NCI-H526 treated with DMSO at 0.1 percent for 48 hours (cell line): ENCODE measurements at regions not wholly inside any gene's neighbourhood (a gene's known extent, or its start where the extent isn't known, plus 50 kb on each side); places are given as distances from the start of the nearest gene placed in this dataset.

ENCODE experiments used
- DNase-seq: peaks from one replicate; lab custom pipeline; 2025; lab: John Stamatoyannopoulos, UW

DNA sequence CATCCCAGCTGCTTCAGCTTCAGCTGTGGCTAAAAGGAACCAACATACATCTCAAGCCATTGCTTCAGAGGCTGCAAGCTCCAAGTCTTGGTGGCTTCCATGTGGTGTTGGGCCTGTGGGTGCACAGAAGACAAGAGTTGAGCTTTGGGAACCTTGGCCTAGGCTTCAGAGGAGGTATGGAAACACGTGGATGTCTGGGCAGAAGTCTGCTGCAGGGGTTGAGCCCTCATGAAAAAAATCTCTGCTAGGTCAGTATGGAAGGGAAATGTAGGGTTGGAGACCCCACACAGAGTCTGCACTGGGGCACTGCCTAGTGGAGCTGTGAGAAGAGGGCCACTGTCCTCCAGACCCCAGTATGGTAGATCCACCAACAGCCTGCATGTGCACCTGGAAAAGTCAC, 279.3 kb downstream of the MZT1 start:
- no peak for DNase-seq

DNA sequence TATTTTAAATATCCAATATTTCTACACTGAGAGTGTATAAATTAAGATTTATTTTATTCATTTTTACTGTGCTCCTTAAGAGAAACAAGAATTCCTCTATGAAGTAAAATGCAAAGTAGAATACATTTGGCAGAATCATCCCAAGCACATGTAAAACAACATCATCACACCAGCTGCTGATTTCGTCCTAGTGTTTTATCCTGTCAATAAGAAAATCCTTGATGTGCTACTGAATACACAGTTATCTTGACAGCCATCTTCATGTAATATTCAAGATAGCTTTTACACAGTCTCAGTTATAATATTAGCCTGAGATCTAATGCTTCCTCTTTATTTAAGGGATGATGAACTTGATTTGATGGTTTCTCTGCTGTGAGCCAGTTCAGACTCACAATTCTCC, 282.4 kb downstream of the MZT1 start:
- no peak for DNase-seq

DNA sequence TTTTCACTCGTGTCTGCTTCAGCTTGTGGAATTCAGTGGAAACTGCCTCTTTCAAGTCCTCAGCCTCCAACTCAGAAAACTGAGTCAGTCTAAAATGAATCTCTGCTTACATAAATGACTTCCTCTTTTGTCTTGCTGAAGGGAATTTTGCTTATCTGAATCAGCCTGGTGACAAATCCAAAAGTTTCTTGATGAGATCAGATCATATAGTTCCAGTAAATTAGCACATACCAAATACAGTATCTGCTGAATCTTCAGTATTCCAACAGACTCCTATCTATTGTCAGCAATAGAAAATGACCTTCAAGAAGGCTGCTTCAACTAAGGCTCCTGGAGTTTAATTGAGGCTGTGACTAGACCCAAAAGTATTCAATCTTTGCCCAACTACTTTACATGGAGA, 290.0 kb downstream of the MZT1 start:
- DNase-seq: no peak

DNA sequence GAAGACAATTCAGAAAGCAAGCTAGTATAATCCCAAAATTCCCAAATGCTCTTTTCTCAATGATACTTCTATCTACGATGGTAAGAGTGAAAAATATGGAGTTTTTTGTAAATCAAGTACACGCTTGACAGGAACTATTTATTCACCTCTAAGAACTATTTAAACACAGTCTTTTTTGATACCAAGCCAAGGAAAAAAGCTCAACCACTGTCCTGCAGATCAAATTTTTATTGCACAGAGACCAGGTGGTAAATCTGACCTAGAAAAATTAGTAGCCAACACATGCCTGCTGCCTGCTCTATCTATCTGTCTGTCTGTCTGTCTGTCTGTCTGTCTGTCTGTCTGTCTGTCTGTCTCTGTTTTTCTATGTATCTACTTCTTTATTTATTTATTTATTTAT, 292.2 kb downstream of the MZT1 start:
- DNase-seq: no peak

DNA sequence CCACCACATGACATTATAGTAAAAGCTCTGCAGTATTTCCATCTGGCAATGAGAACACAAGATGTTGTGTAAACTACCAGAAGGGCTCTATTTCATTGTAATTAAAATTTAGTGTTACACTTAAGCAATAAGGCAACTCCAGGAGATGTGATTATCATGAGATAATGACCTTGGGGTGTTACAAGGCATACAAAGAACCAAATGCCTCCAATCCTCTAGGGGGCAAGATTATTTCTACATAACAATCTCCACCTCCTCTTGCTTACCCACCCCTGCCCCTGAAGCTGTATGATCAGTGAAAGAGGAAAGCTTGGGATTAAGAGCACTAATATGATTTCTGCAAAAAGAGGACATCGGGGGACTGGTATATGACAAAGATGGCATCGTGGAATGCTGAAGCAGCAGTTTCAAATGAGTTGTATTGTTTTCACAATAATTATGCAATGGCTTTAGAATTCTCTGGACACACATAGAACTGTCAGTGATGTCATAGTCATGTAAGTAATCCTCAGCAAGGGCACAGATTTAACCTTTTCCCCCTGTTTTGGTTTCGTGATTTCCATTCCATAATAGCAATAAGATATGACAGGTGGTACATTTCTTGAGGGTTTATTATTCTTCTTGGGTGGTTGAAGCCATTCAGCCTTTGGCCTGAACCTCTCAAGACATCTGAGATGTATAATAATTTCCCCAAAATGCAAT, 295.3 kb downstream of the MZT1 start:
- no peak for DNase-seq

DNA sequence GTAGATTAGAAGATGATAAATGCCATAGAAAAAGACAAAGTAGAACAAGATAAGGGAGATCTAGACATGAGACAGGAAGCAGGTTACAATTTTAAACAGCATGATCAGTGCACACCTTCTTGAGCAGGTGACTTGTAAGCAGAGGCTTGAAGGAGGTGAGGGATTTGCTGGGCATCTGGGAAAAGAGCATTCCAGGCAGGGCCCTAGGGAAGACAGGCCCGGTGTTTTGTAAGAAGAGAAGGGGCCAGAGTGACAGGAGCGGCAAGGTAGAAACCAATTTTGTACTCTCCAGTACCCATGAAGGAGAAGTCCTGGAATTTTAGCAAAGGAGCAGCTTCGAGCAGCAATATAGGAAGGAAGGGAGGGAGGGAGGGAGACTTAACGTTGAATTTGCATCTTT, 296.5 kb downstream of the MZT1 start:
- no peak for DNase-seq

DNA sequence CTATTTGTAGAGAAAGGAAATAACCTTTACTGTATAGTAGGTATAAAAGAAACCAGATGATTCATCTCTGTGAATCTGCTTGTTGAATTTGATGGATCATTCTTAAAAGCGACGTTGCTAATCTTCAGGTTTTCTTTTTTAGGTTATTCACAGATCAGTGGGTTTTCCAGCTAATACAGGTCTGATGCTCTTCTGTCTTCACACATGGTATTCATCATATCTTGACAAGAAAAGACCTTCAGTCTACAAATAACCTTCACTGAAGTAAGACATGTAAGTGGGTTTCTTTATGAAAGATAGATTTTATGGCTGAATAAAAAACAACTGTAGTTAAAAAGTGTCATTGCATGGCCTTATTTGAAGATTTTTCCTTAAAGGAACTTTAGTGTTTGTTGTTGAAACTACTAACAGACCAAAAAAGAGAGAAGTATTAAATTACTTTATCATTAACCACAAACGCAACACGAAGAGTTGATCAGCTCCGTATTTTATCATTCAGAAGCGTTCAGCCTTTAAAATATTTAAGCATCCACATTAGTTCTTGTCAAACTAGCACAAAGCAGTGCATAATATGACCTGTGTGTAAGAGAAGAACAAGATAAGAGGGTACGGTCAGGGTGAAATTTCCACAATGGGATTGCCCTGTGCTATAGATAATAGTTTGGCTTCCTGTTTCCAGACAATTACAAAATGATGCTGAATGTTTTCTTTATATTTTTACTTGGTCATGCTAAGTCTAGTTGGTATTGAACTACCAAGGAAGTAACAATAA, 299.5 kb downstream of the MZT1 start:
- DNase-seq: no peak

DNA sequence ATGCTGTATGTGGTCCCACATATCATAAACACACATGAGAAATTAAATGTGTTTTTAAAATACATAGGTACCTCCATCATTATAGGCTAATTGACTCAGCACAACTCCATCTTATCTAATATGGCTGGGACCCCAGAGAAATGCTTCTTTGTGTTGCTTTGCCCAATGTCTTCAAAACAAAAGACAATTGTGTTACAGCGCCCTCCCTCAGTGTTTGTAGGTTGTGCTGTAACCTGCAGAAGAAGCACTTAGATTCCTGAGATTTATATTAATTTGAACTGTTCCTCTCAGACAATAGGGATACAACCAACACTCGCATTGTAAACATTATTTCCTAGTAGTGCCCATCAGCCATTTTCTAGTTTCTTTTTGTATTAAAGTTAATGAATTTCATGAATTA, 303.4 kb downstream of the MZT1 start:
- no peak for DNase-seq

DNA sequence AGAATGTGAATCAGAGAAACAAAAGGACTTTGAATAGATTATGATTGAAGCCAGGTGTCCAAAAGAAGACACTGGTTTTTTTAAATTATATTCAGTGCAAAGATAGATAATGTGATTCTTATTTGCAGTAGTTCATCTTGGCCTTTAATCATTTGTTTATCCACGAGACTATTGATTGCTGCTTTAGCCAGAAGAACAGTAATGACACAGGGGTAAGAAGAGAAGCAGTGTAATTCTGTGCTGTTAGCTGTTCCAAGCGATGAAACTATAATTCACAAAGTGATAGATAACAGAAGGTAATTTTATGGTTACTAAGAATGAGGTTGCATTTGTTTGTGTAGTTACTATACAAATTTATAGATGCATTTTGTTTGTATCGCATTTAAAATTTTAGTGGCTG, 311.6 kb downstream of the MZT1 start:
- DNase-seq: no peak

DNA sequence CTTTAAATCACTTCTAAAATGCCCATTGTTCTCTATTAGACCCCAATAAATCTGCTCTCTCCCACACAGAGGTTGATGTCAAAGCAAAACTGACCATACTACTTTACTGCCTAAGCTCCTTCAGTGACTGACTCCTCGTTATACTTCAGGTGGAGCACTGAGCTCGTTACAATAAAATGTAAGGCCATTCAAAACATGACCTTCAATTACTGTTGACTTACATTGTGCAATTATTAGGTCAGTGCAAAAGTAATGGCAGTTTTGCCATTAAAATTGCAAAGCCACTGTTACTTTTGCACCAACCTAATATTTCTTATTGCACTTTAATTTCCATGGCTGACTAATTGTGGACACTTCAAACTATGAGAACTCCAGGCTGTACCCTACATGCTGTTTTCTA, 314.9 kb downstream of the MZT1 start:
- DNase-seq: no peak

DNA sequence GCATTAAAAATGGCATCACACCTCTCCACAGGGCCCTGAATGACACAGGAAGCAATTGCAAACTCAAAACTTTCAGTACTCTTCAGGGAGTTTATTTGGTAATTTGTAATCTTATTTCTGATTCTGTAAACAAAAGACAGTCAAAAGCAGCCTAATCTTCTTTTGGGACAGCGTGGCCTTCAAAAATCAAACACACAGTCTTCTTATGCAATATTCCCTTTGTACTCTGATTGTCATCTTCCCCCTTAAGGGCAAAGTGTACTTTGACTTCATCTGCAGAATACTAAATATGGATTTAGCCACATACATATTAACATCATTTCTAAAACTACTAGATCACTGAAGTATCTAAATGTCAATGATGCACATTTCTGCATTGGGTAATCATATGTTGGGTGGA, 322.0 kb downstream of the MZT1 start:
- no peak for DNase-seq

DNA sequence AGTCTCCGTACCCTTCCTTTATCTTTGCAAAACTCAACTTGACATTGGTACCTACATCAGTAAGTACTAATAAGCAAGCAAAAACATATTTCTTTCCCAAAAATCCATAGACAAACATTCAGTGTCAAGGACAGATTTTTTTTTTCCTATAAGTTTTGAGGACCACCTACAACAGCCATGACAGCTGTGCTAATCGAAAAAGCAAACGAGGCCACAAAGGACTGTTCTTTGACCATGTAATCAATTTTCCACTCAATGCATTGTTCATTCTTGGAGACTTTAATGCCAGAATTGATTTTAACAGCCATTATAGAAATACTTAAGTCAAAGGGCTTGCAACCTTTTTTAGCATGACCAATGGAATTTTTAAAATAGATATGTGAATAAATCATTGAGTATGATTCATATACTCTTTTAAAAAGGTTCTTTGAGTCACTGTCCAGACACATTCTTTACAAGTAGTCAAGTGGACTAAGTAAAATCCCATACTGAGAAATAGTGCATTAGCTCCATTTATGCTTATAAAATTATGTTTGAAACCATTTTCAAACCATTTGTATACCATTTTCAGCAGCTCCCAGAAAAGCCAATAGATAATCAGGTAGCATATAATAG, 323.9 kb downstream of the MZT1 start:
- DNase-seq: no peak

DNA sequence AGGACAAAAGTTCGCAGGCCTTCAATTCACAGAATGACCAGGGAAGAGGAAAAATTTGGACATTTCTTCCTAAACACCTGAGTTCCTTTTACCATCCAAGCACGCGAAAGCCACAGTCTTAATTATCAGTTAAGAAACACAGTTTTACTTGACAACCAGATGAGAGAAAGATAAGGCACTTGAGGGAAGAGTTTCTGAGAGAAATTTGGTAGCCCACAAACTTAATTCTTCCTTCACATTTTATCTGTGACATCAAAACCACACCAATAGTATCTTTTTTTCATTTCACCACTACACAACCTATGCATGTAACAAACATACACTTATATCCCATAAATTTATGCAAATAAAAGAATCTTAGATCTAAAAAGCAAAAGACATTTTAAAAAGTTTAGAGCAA, 326.6 kb downstream of the MZT1 start:
- no peak for DNase-seq

DNA sequence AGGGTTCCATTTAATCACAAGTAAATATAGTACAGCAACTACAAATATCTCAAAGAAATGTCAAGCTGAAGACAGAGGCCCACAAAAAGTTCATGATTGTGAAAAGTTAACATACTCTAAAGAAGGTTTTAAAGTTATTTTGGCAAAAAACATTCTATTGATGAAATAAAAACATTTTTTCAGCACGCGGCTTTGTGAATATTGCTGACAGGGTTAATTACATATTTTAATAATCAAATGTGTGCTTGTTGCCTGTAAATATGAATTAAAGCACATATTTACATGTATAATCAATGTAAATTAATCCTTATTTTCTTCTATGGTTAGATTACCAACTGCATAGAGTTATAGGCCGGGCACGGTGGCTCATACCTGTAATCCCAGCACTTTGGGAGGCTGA, 328.1 kb downstream of the MZT1 start:
- no peak for DNase-seq

DNA sequence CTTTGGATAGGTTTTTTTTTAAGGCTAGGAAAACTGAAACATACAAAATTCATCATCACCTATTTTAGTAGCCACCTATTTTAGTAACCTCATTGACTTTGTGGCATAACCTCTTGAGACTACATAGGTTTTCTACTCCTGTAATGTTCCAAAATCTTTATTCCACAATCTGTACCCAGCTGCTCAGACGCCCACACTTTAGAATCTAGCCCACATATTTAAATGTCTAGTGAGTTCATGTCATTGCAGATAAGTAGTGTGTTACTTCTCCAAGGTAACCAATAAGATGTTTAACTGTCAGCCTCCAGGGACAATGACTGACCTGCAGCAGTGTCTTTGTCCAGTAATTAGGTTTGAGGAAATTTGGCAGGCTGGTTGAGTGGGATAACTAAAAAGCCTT, 330.2 kb downstream of the MZT1 start:
- no peak for DNase-seq

DNA sequence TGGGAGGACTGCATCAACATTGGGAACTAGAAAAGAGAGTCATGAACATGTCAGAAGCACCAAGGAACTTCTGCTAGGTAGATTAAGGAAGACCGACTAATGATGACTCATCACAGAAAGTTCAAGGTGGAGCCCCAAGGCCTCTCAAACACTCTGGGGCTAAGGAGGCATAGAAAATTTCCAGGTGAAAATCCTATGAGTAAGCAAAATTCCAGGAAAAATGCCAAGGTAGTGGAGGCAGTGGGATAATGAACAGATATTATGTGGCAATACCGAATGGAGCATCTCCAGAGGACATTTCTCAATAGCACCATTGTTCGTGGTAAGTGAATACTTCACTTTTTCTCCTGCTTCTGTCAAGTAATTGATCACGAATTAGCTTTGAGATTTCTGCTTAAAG, 336.5 kb downstream of the MZT1 start:
- no peak for DNase-seq

DNA sequence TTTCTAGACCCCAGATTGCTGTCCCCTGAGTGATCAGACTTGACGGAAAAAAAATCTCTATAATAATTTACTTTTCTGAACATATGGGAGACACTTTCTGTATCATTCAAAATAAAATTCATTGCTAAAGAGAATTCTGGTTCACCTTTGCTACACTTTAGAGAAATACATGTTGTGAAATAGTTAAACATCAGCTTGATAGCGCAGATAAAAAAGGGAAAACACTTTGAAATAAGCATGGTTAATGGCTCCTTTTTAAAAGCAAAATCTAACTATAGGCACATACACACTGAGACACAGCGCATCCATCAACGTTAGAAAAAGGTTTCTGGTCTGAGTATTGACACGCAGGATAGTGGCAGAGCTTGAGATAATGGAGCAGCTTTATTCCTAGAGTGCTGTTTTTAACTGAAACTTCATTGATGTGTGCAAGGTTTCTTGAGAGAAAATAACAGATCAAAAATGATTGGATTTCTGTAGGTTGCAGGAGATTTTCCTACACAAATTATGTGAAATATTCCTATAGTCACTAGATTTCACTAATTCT, 341.2 kb downstream of the MZT1 start:
- DNase-seq: no peak

DNA sequence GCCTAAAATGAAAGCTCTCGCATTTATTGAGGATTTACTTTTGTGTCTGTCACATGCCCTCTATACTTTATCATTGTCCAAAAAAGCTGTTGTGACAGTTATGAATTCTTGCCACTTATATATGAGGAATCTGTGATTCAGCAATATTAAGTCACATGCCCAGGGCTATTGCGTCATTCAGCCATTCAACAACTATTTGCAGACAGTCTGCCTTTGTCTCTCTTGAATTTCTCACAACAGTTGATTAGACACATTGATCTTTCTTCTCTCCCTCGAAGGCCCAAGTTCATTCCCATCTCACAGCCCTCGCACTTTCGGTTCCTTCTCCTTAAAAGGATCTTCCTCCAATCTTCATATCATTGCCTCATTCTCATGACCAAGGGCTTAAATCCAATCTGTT, 342.6 kb downstream of the MZT1 start:
- no peak for DNase-seq

DNA sequence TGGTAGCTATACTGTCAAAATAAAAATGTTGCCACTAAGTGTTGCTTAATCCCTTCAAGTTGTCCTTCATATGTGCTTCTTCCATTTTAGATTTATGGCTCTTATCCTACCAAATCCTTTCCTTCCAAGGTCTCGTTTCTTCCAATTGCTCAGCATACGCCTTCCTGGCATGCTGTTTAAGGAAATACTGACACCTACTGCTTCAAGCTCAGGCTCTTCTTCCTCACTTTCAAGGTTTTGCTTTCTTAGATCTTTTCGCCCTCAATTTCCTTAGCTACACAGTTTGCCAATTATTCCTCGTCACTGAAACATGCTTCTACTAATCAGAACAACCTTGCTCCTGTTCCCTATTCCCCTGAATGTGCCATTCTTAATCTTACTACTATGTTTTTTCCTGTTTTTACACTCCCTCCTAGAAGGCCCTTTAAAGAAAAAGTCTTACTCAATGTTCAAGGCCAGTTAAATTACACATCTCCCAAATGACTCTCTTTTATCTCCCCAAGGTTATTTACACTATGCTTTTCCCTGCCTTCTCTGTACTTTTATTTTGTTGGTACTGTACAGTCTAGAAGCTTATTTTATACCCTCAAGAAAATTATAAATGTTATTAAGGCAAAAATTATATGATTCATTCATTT, 343.1 kb downstream of the MZT1 start:
- DNase-seq: no peak

DNA sequence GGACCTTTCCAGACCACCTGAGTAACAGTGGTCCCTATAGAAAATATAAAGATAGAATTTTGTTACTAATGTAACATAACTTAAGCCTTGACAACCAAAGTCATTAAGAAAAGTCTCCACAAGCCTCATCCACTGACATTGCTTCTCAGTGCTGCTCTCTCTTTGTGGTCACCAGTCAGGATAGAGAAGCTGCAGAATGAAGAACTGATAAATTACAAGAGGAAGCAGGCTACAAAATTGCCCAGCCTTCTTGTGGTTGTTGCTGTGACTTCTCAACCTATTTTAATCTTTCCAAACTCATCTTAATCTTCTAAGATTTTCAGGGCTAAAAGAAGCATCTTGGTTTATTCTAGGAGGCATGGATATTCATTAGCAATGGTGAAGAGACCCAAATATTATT, 343.8 kb downstream of the MZT1 start:
- DNase-seq: no peak

DNA sequence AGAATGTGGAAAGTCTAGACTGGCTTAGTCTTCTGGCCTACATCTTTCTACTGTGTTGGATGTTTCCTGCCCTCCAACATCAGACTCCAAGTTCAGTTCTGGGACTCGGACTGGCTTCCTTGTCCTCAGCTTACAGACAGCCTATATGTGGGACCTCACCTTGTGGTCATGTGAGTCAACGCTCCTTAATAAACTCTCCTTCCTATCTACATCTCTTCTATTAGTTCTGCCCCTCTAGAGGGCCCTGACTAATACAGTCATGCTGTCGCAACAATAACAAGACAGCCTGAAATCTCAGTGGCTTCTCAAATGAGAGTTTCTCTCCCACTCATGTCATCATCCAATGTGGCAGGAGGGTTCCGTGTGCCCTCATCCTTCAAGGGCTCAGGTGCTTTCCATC, 347.8 kb downstream of the MZT1 start:
- no peak for DNase-seq

DNA sequence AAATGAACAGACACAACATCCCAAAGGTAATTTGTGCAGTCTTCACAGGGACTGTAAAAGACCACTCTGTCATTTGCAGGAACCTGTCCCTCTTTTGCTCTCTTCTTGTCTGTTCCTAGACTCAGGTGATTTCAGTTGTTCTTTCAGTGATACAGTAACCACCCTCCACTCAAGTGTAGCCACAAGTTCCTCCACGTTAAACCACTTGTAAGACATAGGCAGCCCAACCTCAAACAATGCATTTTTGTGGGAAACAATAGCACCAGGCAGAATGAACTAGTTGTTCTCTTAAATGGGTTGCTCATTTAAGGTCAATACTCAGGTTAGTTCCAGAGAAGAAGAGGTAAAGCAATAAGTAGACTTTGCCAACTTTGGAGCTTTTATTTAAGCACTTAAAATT, 359.4 kb downstream of the MZT1 start:
- DNase-seq: no peak

DNA sequence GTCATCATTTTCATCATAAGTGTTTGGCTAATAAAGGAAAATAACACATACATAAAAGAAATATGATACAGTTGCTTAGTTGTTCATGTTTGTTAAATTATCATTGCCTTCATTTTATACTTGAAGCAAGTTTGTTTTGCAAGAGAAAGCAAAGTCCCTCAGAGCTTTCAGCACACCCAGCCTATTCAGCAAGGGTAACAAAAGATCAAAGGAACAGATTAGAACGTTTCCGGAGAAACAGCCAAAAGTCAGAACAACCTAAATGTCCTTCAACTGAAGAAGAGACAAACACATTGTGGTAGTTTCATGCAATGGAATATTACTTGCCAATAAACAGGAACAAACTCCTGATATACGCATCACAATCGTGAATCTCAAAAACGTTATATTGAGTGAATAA, 380.7 kb downstream of the MZT1 start:
- DNase-seq: no peak
